Lower lobe of right lung (tissue), 2 donors: ENCODE measurements at regions not wholly inside any gene's neighbourhood (a gene's known extent, or its start where the extent isn't known, plus 50 kb on each side); places are given as distances from the start of the nearest gene placed in this dataset.

Source experiments
- ATAC-seq, 2 donors: fragments of 200-7000 bp; cut with Tn5 transposase; one replicate each; pipeline ENCODE4 v1.9.1; 2020 to 2022; ENCODE audit warnings: mild to moderate bottlenecking in 2 of 2, moderate library complexity in 2 of 2
- DNase-seq: peaks from one replicate; pipeline ENCODE4 v3.0.0-alpha.2; 2020
- H3K27ac ChIP-seq: fragments of 200-600 bp; one replicate; pipeline ENCODE4 v1.8.0; 2022
- H3K27me3 ChIP-seq: fragments of 200-600 bp; one replicate; pipeline ENCODE4 v1.8.0; 2022; ENCODE audit warnings: low read depth
- H3K36me3 ChIP-seq: fragments of 200-600 bp; one replicate; pipeline ENCODE4 v1.8.0; 2022; ENCODE audit warnings: mild to moderate bottlenecking
- H3K4me1 ChIP-seq: fragments of 200-600 bp; one replicate; pipeline ENCODE4 v1.8.0; 2022
- H3K4me3 ChIP-seq: fragments of 200-600 bp; one replicate; pipeline ENCODE4 v1.8.0; 2022; ENCODE audit warnings: mild to moderate bottlenecking
- H3K9me3 ChIP-seq: fragments of 200-600 bp; one replicate; pipeline ENCODE4 v1.8.0; 2022
- intact Hi-C: fragments of 100-400 bp; cut with DNase I; formaldehyde crosslinking; loops from one replicate; pipeline ENCODE4 v1.11.0; 2022
- TF ChIP-seq, protein P1 (sequence below): fragments of 200-600 bp; IDR thresholded peaks from one replicate; pipeline ENCODE4 v1.8.0; 2022; ENCODE audit warnings: antibody characterized with exemption, mild to moderate bottlenecking
- donor health status: DM: no; HTN: yes; CAD: no; lungs with severe emphysema.

DNA sequence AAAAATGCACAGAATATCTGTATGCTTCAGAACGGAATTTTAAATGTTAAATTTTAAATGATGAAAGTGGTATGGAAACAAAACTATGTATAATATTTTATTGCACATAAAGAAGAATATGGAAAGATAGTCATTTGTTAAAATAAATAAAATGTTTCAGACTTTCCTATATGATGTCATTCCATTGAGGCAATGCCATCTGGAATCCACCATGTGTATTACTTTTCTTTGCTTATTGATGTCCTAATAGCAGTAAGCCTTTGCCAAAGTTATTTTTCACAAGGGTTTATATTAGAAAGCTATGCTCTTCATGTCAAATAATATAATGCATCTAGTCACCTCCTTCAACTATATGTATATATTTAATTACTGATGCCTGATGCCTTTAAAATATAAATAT is 601.6 kb upstream of the PKDCC start:
- Histone ChIP-seq H3K36me3 (no peaks in the 10 kb centered on the region), H3K27me3 (no peaks in the 10 kb centered on the region), H3K9me3 (no peaks in the 10 kb centered on the region), H3K27ac (no peak overlapping the region), H3K4me3 (no peak overlapping the region), H3K4me1 (no peaks in the 10 kb centered on the region)
- ATAC-seq (no peak), DNase-seq (no peak)
- TF ChIP-seq, protein P1, sequence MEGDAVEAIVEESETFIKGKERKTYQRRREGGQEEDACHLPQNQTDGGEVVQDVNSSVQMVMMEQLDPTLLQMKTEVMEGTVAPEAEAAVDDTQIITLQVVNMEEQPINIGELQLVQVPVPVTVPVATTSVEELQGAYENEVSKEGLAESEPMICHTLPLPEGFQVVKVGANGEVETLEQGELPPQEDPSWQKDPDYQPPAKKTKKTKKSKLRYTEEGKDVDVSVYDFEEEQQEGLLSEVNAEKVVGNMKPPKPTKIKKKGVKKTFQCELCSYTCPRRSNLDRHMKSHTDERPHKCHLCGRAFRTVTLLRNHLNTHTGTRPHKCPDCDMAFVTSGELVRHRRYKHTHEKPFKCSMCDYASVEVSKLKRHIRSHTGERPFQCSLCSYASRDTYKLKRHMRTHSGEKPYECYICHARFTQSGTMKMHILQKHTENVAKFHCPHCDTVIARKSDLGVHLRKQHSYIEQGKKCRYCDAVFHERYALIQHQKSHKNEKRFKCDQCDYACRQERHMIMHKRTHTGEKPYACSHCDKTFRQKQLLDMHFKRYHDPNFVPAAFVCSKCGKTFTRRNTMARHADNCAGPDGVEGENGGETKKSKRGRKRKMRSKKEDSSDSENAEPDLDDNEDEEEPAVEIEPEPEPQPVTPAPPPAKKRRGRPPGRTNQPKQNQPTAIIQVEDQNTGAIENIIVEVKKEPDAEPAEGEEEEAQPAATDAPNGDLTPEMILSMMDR = no peak
- intact Hi-C loops = no loop called here

DNA sequence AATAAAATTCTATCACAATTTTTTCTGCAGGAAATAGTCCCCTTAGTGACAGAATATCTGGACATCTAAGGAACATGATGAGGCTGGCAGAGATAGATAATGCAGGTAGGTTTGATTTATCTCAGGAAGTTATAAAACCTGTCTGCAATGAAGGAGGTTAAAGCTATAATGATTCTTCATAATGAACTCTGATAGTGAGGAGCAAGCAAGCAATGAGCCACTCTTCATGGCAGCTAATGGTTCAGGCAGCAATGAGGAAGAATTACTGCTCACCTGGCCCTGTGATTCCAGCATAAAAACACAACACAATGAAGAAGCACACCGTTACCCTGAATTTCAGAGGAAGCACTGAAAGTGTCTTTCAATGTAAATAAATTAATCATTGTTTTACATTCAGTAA is 599.6 kb upstream of the PKDCC start:
- Histone ChIP-seq H3K27ac (no peak overlapping the region), H3K9me3 (no peaks in the 10 kb centered on the region), H3K27me3 (no peaks in the 10 kb centered on the region), H3K4me1 (no peaks in the 10 kb centered on the region), H3K36me3 (no peaks in the 10 kb centered on the region), H3K4me3 (no peak overlapping the region)
- intact Hi-C loops = no loop called here
- TF ChIP-seq, protein P1 = no peak
- ATAC-seq = no peak
- no peak for DNase-seq

DNA sequence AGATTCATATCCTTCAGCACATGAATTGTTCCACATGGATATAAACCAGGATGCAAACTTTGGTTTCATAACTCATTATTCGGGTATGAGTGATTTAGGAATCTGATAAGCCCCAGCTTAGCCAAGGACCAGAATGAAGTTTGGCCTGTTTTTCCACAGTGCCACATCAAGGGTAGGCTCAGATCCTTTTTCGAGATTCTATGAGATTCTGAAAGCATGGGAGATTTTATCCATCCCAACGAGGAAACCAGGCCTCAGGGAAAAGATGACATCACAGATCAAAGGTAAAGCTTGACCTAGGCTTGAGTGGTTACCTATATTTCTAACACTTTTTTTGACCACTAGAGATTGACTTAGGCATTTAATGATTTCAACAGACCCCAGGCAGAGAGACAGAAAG is 590.8 kb upstream of the PKDCC start:
- Histone ChIP-seq H3K27me3 (no peaks in the 10 kb centered on the region), H3K4me1 (no peaks in the 10 kb centered on the region), H3K27ac (no peak overlapping the region), H3K9me3 (no peaks in the 10 kb centered on the region), H3K4me3 (no peak overlapping the region), H3K36me3 (no peaks in the 10 kb centered on the region)
- ATAC-seq = no peak
- DNase-seq = no peak
- TF ChIP-seq, protein P1 = no peak
- intact Hi-C loops = no loop called here

DNA sequence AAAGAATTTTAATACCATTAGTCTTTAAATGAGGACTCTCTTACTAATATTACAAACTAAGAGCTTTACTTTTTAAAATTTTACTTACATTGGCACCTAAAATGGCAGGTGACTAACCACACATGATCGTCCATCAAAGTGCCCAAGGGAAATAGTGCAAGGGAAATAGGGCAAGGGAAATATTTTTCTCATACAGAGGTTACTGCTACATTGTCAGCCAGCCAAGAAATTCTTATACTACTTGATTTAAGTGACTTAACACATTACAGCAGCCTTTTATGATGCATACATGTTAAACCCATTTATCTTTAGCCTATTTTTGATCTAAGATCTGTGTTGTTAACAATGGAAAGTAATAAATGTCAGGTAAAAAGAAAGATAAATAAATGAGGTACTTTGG is 587.2 kb upstream of the PKDCC start:
- intact Hi-C loops = no loop called here
- TF ChIP-seq, protein P1 = no peak
- H3K4me1 ChIP-seq = no peaks in the 10 kb centered on the region
- no peak overlapping the region for H3K4me3 ChIP-seq
- DNase-seq = no peak
- H3K27me3 ChIP-seq = no peaks in the 10 kb centered on the region
- ATAC-seq = no peak
- H3K36me3 ChIP-seq = no peaks in the 10 kb centered on the region
- no peak overlapping the region for H3K27ac ChIP-seq
- H3K9me3 ChIP-seq = no peaks in the 10 kb centered on the region

DNA sequence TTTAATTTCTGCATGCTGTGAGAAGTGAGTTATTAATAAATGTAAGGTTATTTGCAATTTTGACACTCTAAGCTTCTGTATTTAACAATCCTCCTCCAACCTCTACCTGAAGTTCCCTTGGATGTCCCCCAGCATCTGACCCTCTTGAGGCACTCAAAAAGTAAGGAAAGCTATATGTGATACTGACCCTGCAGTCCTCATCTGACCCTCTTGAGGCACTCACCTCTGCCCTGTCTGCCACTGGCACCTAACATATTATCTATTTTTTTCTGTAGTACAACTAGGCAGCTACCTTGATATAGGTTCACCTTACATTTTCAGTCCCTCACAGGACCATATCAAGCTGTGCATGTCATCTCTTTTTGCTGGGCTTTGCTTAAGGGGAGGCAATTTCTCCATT is 583.4 kb upstream of the PKDCC start:
- DNase-seq (no peak), ATAC-seq (no peak)
- Histone ChIP-seq H3K27me3 (no peaks in the 10 kb centered on the region), H3K36me3 (no peaks in the 10 kb centered on the region), H3K4me1 (no peaks in the 10 kb centered on the region), H3K4me3 (no peak overlapping the region), H3K9me3 (no peaks in the 10 kb centered on the region), H3K27ac (no peak overlapping the region)
- TF ChIP-seq, protein P1 = no peak
- intact Hi-C loops = no loop called here

DNA sequence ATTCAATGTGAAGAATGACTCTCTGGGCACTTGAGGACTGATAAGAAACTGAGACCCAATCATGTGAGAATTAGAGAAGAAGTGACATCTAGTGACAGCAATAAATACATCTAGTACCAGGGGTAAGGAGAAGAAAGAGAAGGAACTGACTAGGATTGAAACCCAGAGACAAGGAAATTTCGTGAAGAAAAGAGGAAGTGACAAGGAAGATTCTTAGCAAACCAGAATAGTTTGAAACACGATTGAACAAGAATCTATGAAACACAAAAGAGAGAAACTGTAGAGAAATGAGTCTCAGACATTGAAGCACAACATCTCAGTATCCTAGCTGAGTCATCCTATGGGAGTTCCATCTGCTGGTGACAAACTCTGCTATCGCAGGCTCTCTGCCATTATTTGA is 571.9 kb upstream of the PKDCC start:
- Histone ChIP-seq H3K27me3 (no peaks in the 10 kb centered on the region), H3K4me1 (no peaks in the 10 kb centered on the region), H3K9me3 (no peaks in the 10 kb centered on the region), H3K4me3 (no peak overlapping the region), H3K36me3 (no peaks in the 10 kb centered on the region), H3K27ac (no peak overlapping the region)
- intact Hi-C loops = no loop called here
- ATAC-seq (peak; percentile 21 to 32), DNase-seq (no peak)
- TF ChIP-seq, protein P1 = no peak
